CD4-positive, alpha-beta T cell (primary cell): ENCODE measurements at regions not wholly inside any gene's neighbourhood (a gene's known extent, or its start where the extent isn't known, plus 50 kb on each side); places are given as distances from the start of the nearest gene placed in this dataset.

ENCODE experiments used
- ATAC-seq: fragments of 200-7000 bp; cut with Tn5 transposase; one replicate; pipeline ENCODE4 v1.10.0; 2022; ENCODE audit warnings: mild to moderate bottlenecking; ENCODE audit not compliant: poor library complexity
- CTCF ChIA-PET: fragments of 350-600 bp; sonication (Branson Sonifier 250); formaldehyde crosslinking; loops from one replicate; lab custom pipeline; 2021; ENCODE audit warnings: antibody characterized with exemption, inconsistent platforms; lab: Charles Lee
- POLR2A ChIA-PET: fragments of 350-600 bp; sonication (Branson Sonifier 250); formaldehyde crosslinking; loops from one replicate; lab custom pipeline; 2021; ENCODE audit warnings: antibody characterized with exemption, inconsistent platforms; lab: Charles Lee
- DNase-seq, 14 experiments: peaks; one replicate each; pipeline ENCODE4 v3.0.0-alpha.2; 2013 to 2020; ENCODE audit warnings: mixed read lengths in 2 of 14
- H3K27ac ChIP-seq, 2 donors: one replicate each; pipeline versions ENCODE4 v1.5.1 to v1.7.0; 2013; ENCODE audit warnings: low read length in 2 of 2, low read depth in 1 of 2, mild to moderate bottlenecking in 1 of 2
- H3K27me3 ChIP-seq, 2 experiments: 1 replicate in 1 of 2; 2 replicates in 1 of 2; pipeline versions ENCODE4 v1.6.1 to v1.7.0; 2013; ENCODE audit warnings: low read length in 2 of 2, control low read depth in 1 of 2, mild to moderate bottlenecking in 1 of 2, moderate library complexity in 1 of 2; ENCODE audit not compliant: insufficient read depth in 2 of 2, control insufficient read depth in 1 of 2
- H3K36me3 ChIP-seq: one replicate; pipeline ENCODE4 v1.6.1; 2013; ENCODE audit warnings: low read length, control low read depth; ENCODE audit not compliant: insufficient read depth
- H3K4me1 ChIP-seq: one replicate; pipeline ENCODE4 v1.6.1; 2013; ENCODE audit warnings: low read length, control low read depth; ENCODE audit not compliant: insufficient read depth
- H3K4me3 ChIP-seq: one replicate; pipeline ENCODE4 v1.5.1; 2013; ENCODE audit warnings: mild to moderate bottlenecking, low read length, moderate library complexity
- H3K9me3 ChIP-seq, 2 experiments: 1 replicate in 1 of 2; 2 replicates in 1 of 2; pipeline versions ENCODE4 v1.6.1 to v1.7.0; 2013; ENCODE audit warnings: low read length in 2 of 2, mild to moderate bottlenecking in 2 of 2, control low read depth in 1 of 2, moderate library complexity in 1 of 2; ENCODE audit not compliant: control insufficient read depth in 1 of 2, insufficient read depth in 1 of 2
- H3K27ac Mint-ChIP-seq: one replicate; pipeline ENCODE4 v1.8.0; 2020; ENCODE audit warnings: mixed read lengths
- H3K27me3 Mint-ChIP-seq: one replicate; pipeline ENCODE4 v1.8.0; 2021; ENCODE audit warnings: mixed read lengths
- H3K36me3 Mint-ChIP-seq: one replicate; pipeline ENCODE4 v1.8.0; 2021; ENCODE audit warnings: low read depth, mixed read lengths
- H3K4me1 Mint-ChIP-seq: one replicate; pipeline ENCODE4 v1.8.0; 2021; ENCODE audit warnings: low read depth, mixed read lengths
- H3K4me3 Mint-ChIP-seq: one replicate; pipeline ENCODE4 v1.8.0; 2020; ENCODE audit warnings: mild to moderate bottlenecking, mixed read lengths
- H3K9me3 Mint-ChIP-seq: one replicate; pipeline ENCODE4 v1.8.0; 2020; ENCODE audit warnings: mixed read lengths
- CTCF ChIP-seq: fragments of 200-600 bp; IDR thresholded peaks from one replicate; pipeline ENCODE4 v1.8.0; 2022; ENCODE audit warnings: antibody characterized with exemption, mild to moderate bottlenecking
- intact Hi-C, 2 experiments: fragments of 100-400 bp; cut with DNase I in 1 of 2; cut with micrococcal nuclease in 1 of 2; formaldehyde crosslinking; loops; one replicate each; pipeline versions ENCODE4 v1.15.1 to v1.9.0; 2023 to 2025; cut with DNase I, micrococcal nuclease

DNA sequence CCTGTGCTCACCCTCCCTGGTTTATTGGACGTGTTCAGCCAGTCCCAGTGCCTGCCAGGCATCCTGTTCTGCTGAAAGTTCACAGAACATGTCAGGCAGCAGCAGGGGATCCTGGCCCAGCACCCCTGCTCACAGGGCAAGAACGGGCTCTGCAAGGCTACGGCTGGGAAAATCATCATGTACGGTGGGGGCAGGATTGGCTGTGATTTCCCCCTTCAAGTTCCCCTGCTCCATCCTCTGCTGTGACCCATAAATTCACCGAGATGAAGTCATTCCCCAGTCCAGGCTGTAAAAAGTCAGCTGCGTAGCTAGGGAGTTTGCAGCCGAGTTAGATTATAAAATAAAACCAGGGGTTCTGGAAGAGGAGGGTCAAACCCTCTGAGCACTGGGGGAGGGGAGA is 484.1 kb upstream of the ZMIZ1 start:
- Histone ChIP-seq H3K4me1 (no peaks in the 10 kb centered on the region), H3K9me3 (no peaks in the 10 kb centered on the region), H3K27me3 (no peaks in the 10 kb centered on the region), H3K36me3 (no peaks in the 10 kb centered on the region), H3K27ac (no peak overlapping the region), H3K4me3 (no peak overlapping the region)
- H3K4me3 Mint-ChIP-seq: no peak overlapping the region
- no peak overlapping the region for H3K27ac Mint-ChIP-seq
- intact Hi-C loops: no loop called here
- CTCF ChIA-PET: no interaction called here
- no peaks in the 10 kb centered on the region for H3K4me1 Mint-ChIP-seq
- H3K27me3 Mint-ChIP-seq: no peaks in the 10 kb centered on the region
- DNase-seq (no peak), ATAC-seq (no peak)
- TF ChIP-seq CTCF: no peak
- H3K9me3 Mint-ChIP-seq: no peaks in the 10 kb centered on the region
- POLR2A ChIA-PET: no interaction called here
- no peaks in the 10 kb centered on the region for H3K36me3 Mint-ChIP-seq

DNA sequence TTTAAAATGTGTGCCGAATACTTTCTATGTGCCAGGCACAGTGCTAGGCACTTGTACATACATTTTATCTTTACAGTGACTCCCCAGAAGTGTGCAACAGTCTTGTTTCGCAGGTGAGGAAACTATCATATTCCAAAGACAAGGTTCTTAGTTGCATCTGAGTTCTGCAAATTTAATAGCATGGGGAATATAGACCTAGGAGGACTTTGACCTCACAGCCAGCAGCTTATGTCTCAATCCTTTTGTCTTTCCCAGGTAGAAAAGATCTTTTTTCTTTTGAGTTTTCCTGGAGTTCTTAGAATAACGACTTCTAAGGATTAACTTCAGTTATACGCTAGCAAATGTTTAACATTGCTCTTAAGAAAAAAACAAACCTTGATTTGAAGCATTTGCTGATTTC is 482.8 kb upstream of the ZMIZ1 start:
- Histone ChIP-seq H3K36me3 (no peaks in the 10 kb centered on the region), H3K27ac (no peak overlapping the region), H3K4me1 (no peaks in the 10 kb centered on the region), H3K9me3 (no peaks in the 10 kb centered on the region), H3K27me3 (no peaks in the 10 kb centered on the region), H3K4me3 (no peak overlapping the region)
- Mint-ChIP-seq H3K9me3 (no peaks in the 10 kb centered on the region), H3K27me3 (no peaks in the 10 kb centered on the region), H3K4me3 (no peak overlapping the region), H3K36me3 (no peaks in the 10 kb centered on the region), H3K4me1 (no peaks in the 10 kb centered on the region), H3K27ac (no peak overlapping the region)
- no peak for TF ChIP-seq CTCF
- intact Hi-C loops: no loop called here
- DNase-seq: no peak
- ATAC-seq: no peak
- CTCF ChIA-PET: no interaction called here
- POLR2A ChIA-PET: no interaction called here

DNA sequence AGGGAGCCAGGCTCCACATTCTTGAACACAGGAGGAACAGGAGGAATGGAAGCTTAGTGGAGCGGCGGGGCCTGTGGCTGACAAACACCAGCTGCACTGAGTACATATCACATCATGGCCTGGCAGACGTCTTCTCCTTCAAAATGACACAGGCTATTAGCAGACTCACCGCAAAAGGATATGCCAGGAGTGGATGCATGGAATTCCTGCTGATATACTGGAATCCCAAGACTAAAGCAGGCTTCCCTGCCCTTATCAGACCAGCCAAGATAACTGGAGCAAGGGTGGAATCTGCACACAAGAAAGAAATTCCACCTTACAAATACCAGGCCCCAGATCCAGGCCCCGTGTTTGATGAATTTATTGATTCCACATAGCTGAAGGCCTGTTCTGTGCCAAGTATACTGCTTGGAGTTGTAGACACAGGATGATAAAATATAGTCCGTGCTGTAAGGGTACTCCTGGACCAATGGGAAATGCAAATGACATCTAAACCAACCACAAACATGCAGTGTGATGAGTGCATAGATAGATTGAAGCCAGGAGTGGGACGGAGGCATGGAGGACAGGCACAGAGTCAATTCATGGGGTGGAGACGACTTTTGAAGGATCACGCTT is 480.5 kb upstream of the ZMIZ1 start:
- Histone ChIP-seq H3K36me3 (no peaks in the 10 kb centered on the region), H3K27ac (no peak overlapping the region), H3K4me1 (no peaks in the 10 kb centered on the region), H3K27me3 (no peaks in the 10 kb centered on the region), H3K4me3 (no peak overlapping the region), H3K9me3 (no peaks in the 10 kb centered on the region)
- no peak for TF ChIP-seq CTCF
- Mint-ChIP-seq H3K9me3 (no peaks in the 10 kb centered on the region), H3K36me3 (no peaks in the 10 kb centered on the region), H3K4me3 (no peak overlapping the region), H3K27me3 (no peaks in the 10 kb centered on the region), H3K4me1 (no peaks in the 10 kb centered on the region), H3K27ac (no peak overlapping the region)
- intact Hi-C loops: no loop called here
- DNase-seq (no peak), ATAC-seq (no peak)
- ChIA-PET CTCF (no interaction called here), POLR2A (no interaction called here)
